IPS-15b (cell line): ENCODE measurements at regions not wholly inside any gene's neighbourhood (a gene's known extent, or its start where the extent isn't known, plus 50 kb on each side); places are given as distances from the start of the nearest gene placed in this dataset.

Source experiments
- H3K27me3 ChIP-seq: one replicate; pipeline ENCODE4 v1.6.1; 2013; ENCODE audit warnings: low read length; ENCODE audit not compliant: control insufficient read depth, insufficient read depth
- H3K36me3 ChIP-seq: one replicate; pipeline ENCODE4 v1.6.1; 2013; ENCODE audit warnings: low read length; ENCODE audit not compliant: control insufficient read depth, insufficient read depth
- H3K4me1 ChIP-seq: one replicate; pipeline ENCODE4 v1.6.1; 2013; ENCODE audit warnings: mild to moderate bottlenecking, low read length; ENCODE audit not compliant: control insufficient read depth, insufficient read depth
- H3K4me3 ChIP-seq: one replicate; pipeline ENCODE4 v1.5.1; 2013; ENCODE audit warnings: low read depth, low read length
- H3K9ac ChIP-seq: one replicate; pipeline ENCODE4 v1.6.1; 2013; ENCODE audit warnings: low read depth, mild to moderate bottlenecking, low read length
- H3K9me3 ChIP-seq: one replicate; pipeline ENCODE4 v1.6.1; 2013; ENCODE audit warnings: mild to moderate bottlenecking, low read length; ENCODE audit not compliant: control insufficient read depth, insufficient read depth

GRCh38 chr2:40751981-40752380, 300.1 kb upstream of the SLC8A1 start:
- H3K36me3 ChIP-seq: no peaks in the 10 kb centered on the region
- no peaks in the 10 kb centered on the region for H3K4me1 ChIP-seq
- H3K27me3 ChIP-seq: no peaks in the 10 kb centered on the region
- no peak overlapping the region for H3K4me3 ChIP-seq
- no peaks in the 10 kb centered on the region for H3K9me3 ChIP-seq
- no peak overlapping the region for H3K9ac ChIP-seq

- Histone ChIP-seq H3K4me3 (no peak overlapping the region), H3K9ac (no peak overlapping the region), H3K27me3 (no peaks in the 10 kb centered on the region), H3K4me1 (no peaks in the 10 kb centered on the region), H3K9me3 (no peaks in the 10 kb centered on the region), H3K36me3 (no peaks in the 10 kb centered on the region)
Measured at GRCh38 chr2:40752796-40753195, 300.9 kb upstream of the SLC8A1 start.

- Histone ChIP-seq H3K27me3 (no peaks in the 10 kb centered on the region), H3K4me1 (no peaks in the 10 kb centered on the region), H3K9me3 (no peaks in the 10 kb centered on the region)
Measured at GRCh38 chr2:40754912-40755311, 303.0 kb upstream of the SLC8A1 start.

GRCh38 chr2:40758401-40759155, 306.7 kb upstream of the SLC8A1 start:
- Histone ChIP-seq H3K4me3 (no peak overlapping the region), H3K9ac (no peak overlapping the region), H3K9me3 (no peaks in the 10 kb centered on the region), H3K4me1 (no peaks in the 10 kb centered on the region), H3K36me3 (no peaks in the 10 kb centered on the region), H3K27me3 (no peaks in the 10 kb centered on the region)

More at GRCh38 chr2:40754912-40755311, 303.0 kb upstream of the SLC8A1 start:
- H3K9ac ChIP-seq: no peak overlapping the region
- H3K4me3 ChIP-seq: no peak overlapping the region
- H3K36me3 ChIP-seq: no peaks in the 10 kb centered on the region

GRCh38 chr2:40760071-40760666, 308.3 kb upstream of the SLC8A1 start:
- Histone ChIP-seq H3K9ac (no peak overlapping the region), H3K4me3 (no peak overlapping the region), H3K27me3 (no peaks in the 10 kb centered on the region), H3K9me3 (no peaks in the 10 kb centered on the region), H3K36me3 (no peaks in the 10 kb centered on the region), H3K4me1 (no peaks in the 10 kb centered on the region)

- no peak overlapping the region for H3K4me3 ChIP-seq
- H3K9ac ChIP-seq: no peak overlapping the region
- H3K4me1 ChIP-seq: no peaks in the 10 kb centered on the region
- H3K27me3 ChIP-seq: no peaks in the 10 kb centered on the region
- no peaks in the 10 kb centered on the region for H3K9me3 ChIP-seq
- no peaks in the 10 kb centered on the region for H3K36me3 ChIP-seq
Measured at GRCh38 chr2:40773291-40773690, 321.4 kb upstream of the SLC8A1 start.

GRCh38 chr2:40783704-40784103, 331.8 kb upstream of the SLC8A1 start:
- H3K4me3 ChIP-seq: no peak overlapping the region
- H3K9ac ChIP-seq: no peak overlapping the region
- no peaks in the 10 kb centered on the region for H3K9me3 ChIP-seq
- H3K27me3 ChIP-seq: no peaks in the 10 kb centered on the region
- no peaks in the 10 kb centered on the region for H3K4me1 ChIP-seq
- H3K36me3 ChIP-seq: no peaks in the 10 kb centered on the region

GRCh38 chr2:40786636-40787035, 334.7 kb upstream of the SLC8A1 start:
- H3K9ac ChIP-seq: no peak overlapping the region
- H3K4me3 ChIP-seq: no peak overlapping the region
- H3K4me1 ChIP-seq: no peaks in the 10 kb centered on the region
- H3K36me3 ChIP-seq: no peaks in the 10 kb centered on the region
- H3K27me3 ChIP-seq: no peaks in the 10 kb centered on the region
- no peaks in the 10 kb centered on the region for H3K9me3 ChIP-seq

- Histone ChIP-seq H3K9me3 (no peaks in the 10 kb centered on the region), H3K4me1 (peaks cover 4% of the 10 kb centered on the region), H3K4me3 (no peak overlapping the region), H3K27me3 (no peaks in the 10 kb centered on the region), H3K36me3 (no peaks in the 10 kb centered on the region), H3K9ac (no peak overlapping the region)
Measured at GRCh38 chr2:40797120-40797519, 345.2 kb upstream of the SLC8A1 start.

GRCh38 chr2:40803900-40804299, 352.0 kb upstream of the SLC8A1 start:
- H3K36me3 ChIP-seq: no peaks in the 10 kb centered on the region
- H3K27me3 ChIP-seq: no peaks in the 10 kb centered on the region
- no peaks in the 10 kb centered on the region for H3K9me3 ChIP-seq
- H3K4me1 ChIP-seq: no peaks in the 10 kb centered on the region
- no peak overlapping the region for H3K4me3 ChIP-seq
- H3K9ac ChIP-seq: no peak overlapping the region

GRCh38 chr2:40809156-40809555, 357.3 kb upstream of the SLC8A1 start:
- Histone ChIP-seq H3K27me3 (no peaks in the 10 kb centered on the region), H3K4me3 (no peak overlapping the region), H3K36me3 (no peaks in the 10 kb centered on the region), H3K4me1 (no peaks in the 10 kb centered on the region), H3K9ac (no peak overlapping the region), H3K9me3 (no peaks in the 10 kb centered on the region)

GRCh38 chr2:40814616-40815015, 362.7 kb upstream of the SLC8A1 start:
- Histone ChIP-seq H3K9me3 (no peaks in the 10 kb centered on the region), H3K36me3 (no peaks in the 10 kb centered on the region), H3K9ac (no peak overlapping the region), H3K27me3 (no peaks in the 10 kb centered on the region), H3K4me3 (no peak overlapping the region), H3K4me1 (no peaks in the 10 kb centered on the region)
